ENCODE measurements at regions not wholly inside any gene's neighbourhood (a gene's known extent, or its start where the extent isn't known, plus 50 kb on each side); places are given as distances from the start of the nearest gene placed in this dataset.

DNA sequence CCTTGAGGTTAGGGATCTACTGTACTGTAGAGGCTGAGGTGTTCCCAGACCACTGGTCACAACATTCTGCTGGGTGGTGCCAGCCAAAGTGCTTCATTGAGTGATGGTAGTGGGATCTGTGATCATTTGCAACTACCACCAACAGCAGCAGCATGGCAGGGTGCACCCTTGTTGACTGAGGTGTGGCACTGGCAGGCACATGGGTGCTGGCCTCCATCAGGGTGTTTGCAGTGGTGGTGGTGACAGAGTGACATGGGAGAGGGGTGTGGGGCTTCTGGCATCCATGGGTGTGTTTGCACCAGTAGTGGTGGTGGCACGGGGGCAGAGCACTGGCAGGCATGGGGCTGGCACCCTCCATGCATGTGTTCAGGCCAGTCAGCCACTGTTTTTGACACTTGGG is 183.7 kb upstream of the LYPLAL1 start:
- no peak for TF ChIP-seq POLR2A (IDR thresholded peaks at IDR 0.05; ENCODE audit: low read length)
- no peak for TF ChIP-seq GATA1 (IDR thresholded peaks at IDR 0.05; ENCODE audit: low read depth, low read length)
